DOHH2 (cell line): ENCODE measurements at regions not wholly inside any gene's neighbourhood (a gene's known extent, or its start where the extent isn't known, plus 50 kb on each side); places are given as distances from the start of the nearest gene placed in this dataset.

Experiments used
- H3F3A ChIP-seq: fragments of 200-600 bp; sonication (generic), shearing (Covaris generic); 2 replicates; pipeline ENCODE4 v1.6.0; 2016; ENCODE audit warnings: antibody characterized with exemption, mild to moderate bottlenecking; ENCODE audit not compliant: control insufficient read depth, insufficient read depth
- H3K27ac ChIP-seq: fragments of 200-600 bp; sonication (generic); 2 replicates; pipeline ENCODE4 v1.5.1; 2014; ENCODE audit warnings: low read depth, mild to moderate bottlenecking, low read length, moderate library complexity
- H3K27me3 ChIP-seq: fragments of 200-600 bp; sonication (generic); 2 replicates; pipeline ENCODE4 v1.6.1; 2014; ENCODE audit warnings: mild to moderate bottlenecking, low read length, mixed read lengths; ENCODE audit not compliant: control insufficient read depth
- H3K36me3 ChIP-seq: fragments of 200-600 bp; sonication (generic); 2 replicates; pipeline ENCODE4 v1.6.1; 2014; ENCODE audit warnings: mild to moderate bottlenecking, low read length, moderate library complexity, mixed read lengths; ENCODE audit not compliant: control insufficient read depth
- H3K4me1 ChIP-seq: fragments of 200-600 bp; sonication (generic); 2 replicates; pipeline ENCODE4 v1.6.1; 2014; ENCODE audit warnings: mild to moderate bottlenecking, low read length, mixed read lengths; ENCODE audit not compliant: control insufficient read depth
- H3K4me2 ChIP-seq: fragments of 200-600 bp; sonication (generic); 2 replicates; pipeline ENCODE4 v1.6.0; 2014; ENCODE audit warnings: mild to moderate bottlenecking, low read length, moderate library complexity
- H3K4me3 ChIP-seq: fragments of 200-600 bp; sonication (generic); 2 replicates; pipeline ENCODE4 v1.5.1; 2014; ENCODE audit warnings: mild to moderate bottlenecking, low read length, mixed read lengths
- H3K79me2 ChIP-seq: fragments of 200-600 bp; sonication (generic); 2 replicates; pipeline ENCODE4 v1.6.1; 2014; ENCODE audit warnings: mild to moderate bottlenecking, low read length, mixed read lengths; ENCODE audit not compliant: control insufficient read depth
- H3K9me2 ChIP-seq: fragments of 200-600 bp; sonication (generic); replicated peaks from 2 replicates; pipeline ENCODE4 v1.6.1; 2014; ENCODE audit warnings: mild to moderate bottlenecking, low read length, mixed read lengths; ENCODE audit not compliant: control insufficient read depth
- H3K9me3 ChIP-seq: fragments of 200-600 bp; sonication (generic); 2 replicates; pipeline ENCODE4 v1.6.1; 2014; ENCODE audit warnings: antibody characterized with exemption, low read length, mixed read lengths; ENCODE audit not compliant: control insufficient read depth, insufficient read depth
- H4K20me1 ChIP-seq: fragments of 200-600 bp; sonication (generic); 2 replicates; pipeline ENCODE4 v1.6.0; 2014; ENCODE audit warnings: low read depth, mild to moderate bottlenecking, antibody characterized with exemption, low read length, moderate library complexity; ENCODE audit not compliant: control insufficient read depth, insufficient read depth
- CTCF ChIP-seq: fragments of 200-600 bp; sonication (generic); IDR thresholded peaks from one replicate; pipeline ENCODE4 v1.5.1; 2014; ENCODE audit warnings: antibody characterized with exemption, mild to moderate bottlenecking, low read depth, low read length; ENCODE audit not compliant: poor library complexity, severe bottlenecking
- EZH2phosphoT487 ChIP-seq: fragments of 200-600 bp; sonication (generic); IDR thresholded peaks from 2 replicates; pipeline ENCODE4 v1.6.1; 2017; ENCODE audit warnings: borderline replicate concordance, mild to moderate bottlenecking, antibody characterized with exemption, low read length, moderate library complexity, mixed read lengths

DNA sequence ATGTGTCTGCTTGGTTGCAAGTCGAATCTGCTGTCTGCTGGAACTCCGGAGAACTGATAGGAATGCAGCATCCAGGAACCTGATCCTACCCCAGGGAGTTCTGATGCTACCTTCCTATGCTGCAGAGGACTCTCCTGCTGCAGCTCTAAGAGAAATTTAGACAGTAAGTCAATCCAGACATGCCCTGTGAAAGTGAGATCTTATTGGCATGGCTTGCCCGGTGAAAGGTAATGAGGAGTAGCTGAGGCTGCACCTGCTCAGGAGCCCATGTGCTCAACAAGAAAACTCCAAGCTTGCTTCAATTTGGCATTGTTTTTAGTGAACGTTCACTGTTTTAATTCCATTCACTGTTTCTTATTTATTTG lies 217.3 kb upstream of the SERP2 start:
- H3F3A ChIP-seq = no peaks in the 10 kb centered on the region
- no peak for TF ChIP-seq EZH2phosphoT487
- no peak for TF ChIP-seq CTCF
- no peaks in the 10 kb centered on the region; the same call in 1 of the 2 replicates for H3K9me2 ChIP-seq
- no peak overlapping the region for H3K4me3 ChIP-seq
- no peaks in the 10 kb centered on the region for H3K36me3 ChIP-seq
- no peaks in the 10 kb centered on the region for H3K27me3 ChIP-seq
- no peak overlapping the region for H3K27ac ChIP-seq
- no peaks in the 10 kb centered on the region for H4K20me1 ChIP-seq
- H3K9me3 ChIP-seq = no peaks in the 10 kb centered on the region
- no peak overlapping the region for H3K4me2 ChIP-seq
- no peaks in the 10 kb centered on the region for H3K79me2 ChIP-seq
- peaks cover 12% of the 10 kb centered on the region for H3K4me1 ChIP-seq

DNA sequence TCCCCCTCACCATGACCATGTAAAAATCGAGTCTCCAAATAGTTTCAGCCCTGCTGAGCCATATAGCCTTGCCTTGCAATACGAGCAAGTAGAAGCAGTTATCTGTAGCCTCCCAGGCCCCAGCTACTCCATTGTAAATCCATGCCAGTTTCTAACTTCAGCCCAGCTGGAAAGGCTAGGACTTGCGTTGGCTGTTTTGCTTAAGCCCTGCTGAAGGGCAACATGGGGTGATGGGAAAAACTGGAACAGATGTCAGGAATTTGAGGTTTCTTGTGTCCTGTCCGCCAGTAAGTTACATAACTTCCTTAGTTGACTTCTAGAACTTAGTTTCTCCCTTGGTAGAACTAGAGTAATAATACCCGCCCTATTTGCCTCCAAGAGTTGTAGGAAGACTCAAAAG lies 216.0 kb upstream of the SERP2 start:
- Histone ChIP-seq H3K4me2 (no peak overlapping the region), H3K27me3 (no peaks in the 10 kb centered on the region), H3K36me3 (no peaks in the 10 kb centered on the region), H3K79me2 (no peaks in the 10 kb centered on the region), H4K20me1 (no peaks in the 10 kb centered on the region), H3K4me3 (no peak overlapping the region), H3F3A (no peaks in the 10 kb centered on the region), H3K27ac (no peak overlapping the region), H3K9me3 (no peaks in the 10 kb centered on the region), H3K9me2 (no peaks in the 10 kb centered on the region; the same call in 1 of the 2 replicates), H3K4me1 (peaks cover 12% of the 10 kb centered on the region)
- TF ChIP-seq CTCF = no peak
- no peak for TF ChIP-seq EZH2phosphoT487

GRCh38 chr13:44158098-44158521 lies 215.5 kb upstream of the SERP2 start:
- TF ChIP-seq EZH2phosphoT487 = no peak
- TF ChIP-seq CTCF = no peak
- no peaks in the 10 kb centered on the region for H3F3A ChIP-seq

More at GRCh38 chr13:44158098-44158521, 215.5 kb upstream of the SERP2 start:
- Histone ChIP-seq H3K4me1 (peaks cover 12% of the 10 kb centered on the region), H3K4me2 (no peak overlapping the region), H3K9me2 (no peaks in the 10 kb centered on the region; the same call in 1 of the 2 replicates), H3K27ac (no peak overlapping the region), H3K36me3 (no peaks in the 10 kb centered on the region), H3K9me3 (no peaks in the 10 kb centered on the region), H3K79me2 (no peaks in the 10 kb centered on the region), H3K4me3 (no peak overlapping the region), H3K27me3 (no peaks in the 10 kb centered on the region), H4K20me1 (no peaks in the 10 kb centered on the region)
